ENCODE measurements at regions not wholly inside any gene's neighbourhood (a gene's known extent, or its start where the extent isn't known, plus 50 kb on each side); places are given as distances from the start of the nearest gene placed in this dataset.

GRCh38 chr5:126129431-126129830, 293.8 kb upstream of the GRAMD2B start:
- TF ChIP-seq EP300 (IDR thresholded peaks at IDR 0.05) (no peak), POLR2A (IDR thresholded peaks at IDR 0.05) (no peak), CTCF (IDR thresholded peaks at IDR 0.05) (no peak), POLR2AphosphoS5 (IDR thresholded peaks at IDR 0.05) (no peak)
- no peak for DNase-seq
- H3K9me3 ChIP-seq, result no peaks in the 10 kb centered on the region
- intact Hi-C loops (cut with DNase I), result no loop called here
- H3K27me3 ChIP-seq, result no peaks in the 10 kb centered on the region
- H3K27ac ChIP-seq, result no peak overlapping the region
- H3K4me3 ChIP-seq, result no peak overlapping the region
- H3K4me1 ChIP-seq, result no peaks in the 10 kb centered on the region
- H3K36me3 ChIP-seq, result no peaks in the 10 kb centered on the region
- WGBS, 2 donors, result 62 to 70% methylated on average over 2 of the region's 2 CpGs

GRCh38 chr5:126133424-126133823, 289.8 kb upstream of the GRAMD2B start:
- Histone ChIP-seq H3K36me3 (no peaks in the 10 kb centered on the region), H3K4me3 (no peak overlapping the region), H3K9me3 (no peaks in the 10 kb centered on the region), H3K27me3 (no peaks in the 10 kb centered on the region), H3K27ac (no peak overlapping the region), H3K4me1 (peaks cover 0 to 10% (median 6%) of the 10 kb centered on the region in 4 donors)
- no peak for DNase-seq
- intact Hi-C loops (cut with DNase I), result no loop called here
- TF ChIP-seq CTCF (IDR thresholded peaks at IDR 0.05), result no peak
- TF ChIP-seq EP300 (IDR thresholded peaks at IDR 0.05), result no peak
- no peak for TF ChIP-seq POLR2AphosphoS5 (IDR thresholded peaks at IDR 0.05)
- TF ChIP-seq POLR2A (IDR thresholded peaks at IDR 0.05), result no peak
- WGBS, 2 donors, result 70 to 87% methylated on average over 1 of the region's 1 CpG

GRCh38 chr5:126137891-126138280, 285.3 kb upstream of the GRAMD2B start:
- DNase-seq, result no peak
- no peaks in the 10 kb centered on the region for H3K27me3 ChIP-seq
- H3K36me3 ChIP-seq, result no peaks in the 10 kb centered on the region
- WGBS, 2 donors, result 66 to 74% methylated on average over 2 of the region's 2 CpGs
- H3K27ac ChIP-seq, result no peak overlapping the region
- intact Hi-C loops (cut with DNase I), result no loop called here
- peaks cover 0 to 17% (median 11%) of the 10 kb centered on the region in 4 donors for H3K4me1 ChIP-seq
- TF ChIP-seq CTCF (IDR thresholded peaks at IDR 0.05), result no peak
- no peak for TF ChIP-seq EP300 (IDR thresholded peaks at IDR 0.05)
- TF ChIP-seq POLR2AphosphoS5 (IDR thresholded peaks at IDR 0.05), result no peak
- no peak for TF ChIP-seq POLR2A (IDR thresholded peaks at IDR 0.05)
- no peaks in the 10 kb centered on the region for H3K9me3 ChIP-seq
- H3K4me3 ChIP-seq, result no peak overlapping the region

GRCh38 chr5:126138281-126138931, 284.8 kb upstream of the GRAMD2B start:
- WGBS, 2 donors, result 40 to 65% methylated on average over 3 of the region's 3 CpGs
- peaks cover 0 to 17% (median 11%) of the 10 kb centered on the region in 4 donors for H3K4me1 ChIP-seq
- no peak overlapping the region for H3K4me3 ChIP-seq
- no peaks in the 10 kb centered on the region for H3K36me3 ChIP-seq
- no peak overlapping the region for H3K27ac ChIP-seq
- DNase-seq, result no peak
- no peaks in the 10 kb centered on the region for H3K27me3 ChIP-seq
- intact Hi-C loops (cut with DNase I), result no loop called here
- H3K9me3 ChIP-seq, result no peaks in the 10 kb centered on the region
- TF ChIP-seq CTCF (IDR thresholded peaks at IDR 0.05) (no peak), POLR2A (IDR thresholded peaks at IDR 0.05) (no peak), POLR2AphosphoS5 (IDR thresholded peaks at IDR 0.05) (no peak), EP300 (IDR thresholded peaks at IDR 0.05) (no peak)

GRCh38 chr5:126139086-126139485, 284.1 kb upstream of the GRAMD2B start:
- H3K9me3 ChIP-seq, result no peaks in the 10 kb centered on the region
- H3K36me3 ChIP-seq, result no peaks in the 10 kb centered on the region
- H3K4me1 ChIP-seq, result peaks cover 0 to 17% (median 11%) of the 10 kb centered on the region in 4 donors
- TF ChIP-seq EP300 (IDR thresholded peaks at IDR 0.05) (no peak), POLR2AphosphoS5 (IDR thresholded peaks at IDR 0.05) (no peak), CTCF (IDR thresholded peaks at IDR 0.05) (no peak), POLR2A (IDR thresholded peaks at IDR 0.05) (no peak)
- no peaks in the 10 kb centered on the region for H3K27me3 ChIP-seq
- H3K27ac ChIP-seq, result no peak overlapping the region
- no peak overlapping the region for H3K4me3 ChIP-seq
- DNase-seq, result no peak
- 75 to 78% methylated on average over 2 of the region's 2 CpGs for WGBS, 2 donors
- intact Hi-C loops (cut with DNase I), result no loop called here

Data from sigmoid colon (tissue), 6 donors.